NCI-H345 treated with DMSO at 0.1 percent for 48 hours (cell line): ENCODE measurements at regions not wholly inside any gene's neighbourhood (a gene's known extent, or its start where the extent isn't known, plus 50 kb on each side); places are given as distances from the start of the nearest gene placed in this dataset.

Source experiments
- DNase-seq: peaks from one replicate; lab custom pipeline; 2025; ENCODE audit not compliant: unreplicated experiment; lab: John Stamatoyannopoulos, UW

DNA sequence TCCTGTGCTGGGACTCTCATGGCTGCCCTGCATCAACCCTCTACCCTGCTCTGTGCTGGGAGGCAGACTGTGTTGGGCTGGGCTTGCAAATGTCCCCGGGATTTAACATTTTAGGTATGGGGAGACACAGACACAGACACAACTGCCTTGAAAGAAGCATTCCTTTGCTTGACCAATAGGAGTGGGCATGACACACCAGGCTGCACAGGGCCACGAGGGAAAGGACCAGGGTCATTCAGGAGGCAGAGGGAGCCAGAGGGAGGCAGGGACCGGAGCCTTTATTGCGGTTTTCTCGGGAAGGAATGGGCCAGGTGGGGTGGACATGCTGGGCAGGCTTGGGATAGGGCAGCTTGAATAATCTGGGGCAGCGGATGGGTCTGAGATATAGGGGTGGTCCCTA lies 238.7 kb upstream of the COPS8 start:
- no peak for DNase-seq

DNA sequence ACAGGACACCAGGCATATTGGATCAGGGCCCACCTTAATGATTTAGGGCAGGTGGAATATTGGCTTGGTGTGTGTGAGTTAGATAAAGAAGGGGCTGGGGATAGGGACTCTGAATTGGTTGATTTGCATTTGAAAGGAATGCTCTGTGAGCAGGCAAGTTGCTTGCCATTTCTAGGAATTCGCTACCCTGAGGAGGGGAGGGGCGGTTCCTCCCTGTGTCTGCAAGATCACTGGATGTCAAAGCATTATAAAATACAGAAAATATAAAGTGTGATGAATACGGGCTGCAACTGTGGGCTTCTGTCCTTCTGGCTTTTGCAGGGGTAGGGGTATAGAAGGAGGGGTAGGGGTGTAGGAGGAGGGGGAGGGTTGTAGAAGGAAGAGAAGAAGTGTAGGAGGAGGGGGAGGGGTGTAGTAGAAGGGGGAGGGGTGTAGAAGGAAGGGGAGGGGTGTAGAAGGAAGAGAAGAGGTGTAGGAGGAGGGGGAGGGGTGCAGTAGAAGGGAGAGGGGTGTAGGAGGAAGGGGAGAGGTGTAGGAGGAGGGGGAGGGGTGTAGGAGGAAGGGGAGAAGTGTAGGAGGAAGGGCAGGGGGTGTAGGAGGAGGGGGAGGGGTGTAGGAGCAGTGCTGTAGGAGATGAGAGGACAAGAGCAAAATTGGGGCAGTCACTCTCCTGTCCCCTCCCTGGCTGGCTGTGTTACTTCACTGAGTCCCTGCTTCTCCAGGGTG lies 238.0 kb upstream of the COPS8 start:
- no peak for DNase-seq

DNA sequence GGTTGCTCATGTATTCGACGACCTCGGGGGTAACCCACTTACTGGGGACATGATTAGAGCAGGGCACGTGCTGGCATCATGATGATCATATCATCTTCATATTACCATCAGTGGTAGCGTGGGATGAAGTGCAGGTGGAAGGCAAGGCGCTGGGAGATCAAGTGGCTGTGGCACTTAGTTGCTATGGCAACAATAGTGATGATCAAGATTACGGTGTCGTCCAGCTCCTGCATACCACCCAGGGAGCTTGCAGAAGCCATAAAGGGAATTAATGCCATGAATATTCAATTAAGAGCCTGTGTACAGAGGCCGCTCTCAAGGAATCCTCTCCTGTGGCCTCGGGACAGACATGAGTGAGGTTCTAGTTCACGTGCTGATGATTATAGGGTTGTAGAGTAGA lies 237.2 kb upstream of the COPS8 start:
- DNase-seq, result no peak

DNA sequence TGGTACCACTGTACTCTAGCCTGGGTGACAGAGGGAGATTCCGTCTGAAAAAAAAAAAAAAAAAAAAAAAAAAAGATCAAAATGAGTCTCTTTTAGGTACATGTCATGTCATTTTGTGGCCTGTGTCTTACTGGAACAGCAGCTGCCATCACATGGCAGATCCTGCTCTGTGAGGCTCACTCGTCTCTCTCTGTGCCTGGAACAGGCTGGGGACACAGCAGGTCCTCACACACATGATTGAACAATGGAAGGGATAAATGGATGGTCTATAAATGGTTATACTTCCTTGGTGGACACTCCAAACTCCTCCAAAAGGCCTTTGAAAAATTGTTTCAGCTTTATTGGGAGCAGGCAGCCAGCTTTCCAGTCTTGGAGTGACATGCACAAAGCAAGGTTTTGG lies 236.2 kb upstream of the COPS8 start:
- no peak for DNase-seq

DNA sequence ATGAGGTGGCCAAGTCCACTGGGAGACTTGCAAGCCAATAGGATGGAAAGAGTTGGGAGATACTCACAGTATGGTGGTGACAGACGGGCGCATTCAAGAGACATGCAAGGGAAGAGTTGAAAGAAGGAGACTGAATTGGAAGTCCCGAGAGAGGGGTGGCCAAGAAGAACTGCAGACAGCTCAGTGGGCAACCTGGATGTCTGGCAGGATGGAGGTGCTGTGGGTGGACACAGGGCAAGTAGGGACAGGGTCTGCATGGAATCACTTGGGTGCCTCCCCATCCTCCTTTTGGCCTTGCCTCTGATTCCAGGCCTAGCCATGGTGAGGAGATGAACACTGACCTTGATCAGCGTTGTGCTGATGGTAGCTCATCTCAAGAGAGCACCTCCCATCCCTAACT lies 235.7 kb upstream of the COPS8 start:
- no peak for DNase-seq

DNA sequence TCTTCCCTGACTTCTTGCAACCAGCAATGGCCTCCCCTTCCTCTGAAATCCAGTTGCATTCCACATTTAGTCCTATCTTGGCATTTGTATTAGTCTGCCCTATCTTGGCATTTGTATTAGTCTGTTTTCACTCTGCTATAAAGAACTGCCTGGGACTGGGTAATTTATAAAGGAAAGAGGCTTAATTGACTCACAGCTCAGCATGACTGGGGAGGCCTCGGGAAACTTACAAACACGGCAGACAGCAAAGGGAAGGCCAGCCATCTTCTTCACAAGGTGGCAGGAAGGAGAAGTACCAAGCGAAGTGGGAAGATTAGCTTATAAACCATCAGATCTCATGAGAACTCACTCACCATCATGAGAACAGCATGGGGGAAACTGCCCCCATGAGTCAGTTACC lies 234.5 kb upstream of the COPS8 start:
- DNase-seq, result no peak

DNA sequence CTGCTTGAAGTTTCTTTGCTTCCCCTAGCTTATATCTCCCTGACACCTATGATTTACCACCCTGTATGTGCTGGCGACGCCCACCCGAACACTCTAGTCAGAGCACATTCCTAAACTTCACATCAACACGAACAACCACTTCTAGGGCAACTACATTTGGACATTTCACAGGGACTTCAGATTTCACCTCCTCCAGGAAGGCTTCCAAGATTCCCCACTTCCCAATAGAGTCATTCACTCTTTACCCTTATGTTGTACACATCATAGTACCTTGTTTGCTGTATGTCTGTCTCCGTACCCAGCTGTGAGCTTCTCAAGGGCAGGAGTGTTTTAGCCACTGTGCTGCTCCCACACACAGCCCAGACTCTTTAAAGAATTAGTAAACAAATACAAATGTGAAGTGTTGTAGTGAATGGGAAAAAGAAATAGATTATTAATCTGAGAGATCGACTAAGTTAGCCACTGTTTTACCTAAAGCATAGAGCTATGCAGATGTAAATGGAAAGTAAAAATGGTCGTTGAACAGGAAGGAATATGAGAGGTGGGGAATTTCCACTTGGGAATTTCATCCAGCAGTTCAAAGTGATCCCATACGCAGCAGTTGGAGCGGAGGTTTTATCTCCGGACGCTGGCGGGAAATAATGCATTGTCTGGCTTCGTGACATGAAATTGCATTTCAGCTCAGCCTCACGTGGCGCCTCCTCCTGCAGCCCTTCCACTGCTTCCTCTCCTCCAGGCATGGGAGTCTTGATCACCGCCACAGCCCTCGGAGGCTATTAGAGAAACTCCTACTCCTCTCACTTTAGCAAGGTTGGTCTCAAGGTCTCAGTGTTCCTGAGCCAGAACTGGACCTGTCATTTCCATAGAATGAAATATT lies 233.4 kb upstream of the COPS8 start:
- DNase-seq, result no peak

DNA sequence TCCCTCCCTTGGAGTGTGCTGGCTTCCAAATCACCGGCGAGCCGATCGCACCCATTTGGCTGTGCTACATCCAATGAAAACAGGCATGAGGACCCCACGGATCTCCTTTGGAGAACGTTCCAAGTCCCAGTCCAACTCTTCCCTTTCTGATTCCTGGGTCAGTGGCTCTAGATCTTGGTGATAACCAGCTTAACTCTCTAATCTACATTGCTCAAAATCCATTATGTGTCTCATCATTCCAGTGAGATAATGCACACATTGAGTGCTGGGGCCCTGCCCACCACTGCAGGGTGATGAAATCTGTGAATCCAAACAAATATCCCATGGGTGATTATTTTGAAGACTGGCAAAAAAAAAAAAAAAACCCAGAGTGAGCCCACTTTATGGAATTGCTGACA lies 232.7 kb upstream of the COPS8 start:
- DNase-seq, result no peak

DNA sequence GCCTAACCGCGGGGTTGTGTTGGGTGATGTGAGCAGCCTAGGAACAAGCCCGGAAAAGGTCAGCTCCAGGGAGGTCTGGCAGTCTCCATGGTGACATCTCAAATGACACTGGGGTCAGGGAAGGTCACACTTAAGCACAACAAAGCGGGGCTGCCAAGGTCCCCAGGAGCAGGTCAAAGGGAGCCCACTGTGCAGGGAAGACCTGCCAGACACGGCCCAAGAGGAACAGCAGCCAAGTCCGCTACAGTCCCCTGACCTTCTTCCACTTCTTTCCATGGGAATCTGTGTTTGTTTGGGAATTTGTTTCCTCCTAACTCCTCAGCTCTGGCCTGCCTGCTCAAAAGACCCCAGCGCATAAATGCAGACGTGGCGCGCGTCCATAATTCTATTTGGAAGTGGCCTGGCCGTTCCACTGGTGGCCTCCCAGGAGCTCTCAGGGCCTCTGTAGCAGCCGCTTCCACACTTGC lies 232.1 kb upstream of the COPS8 start:
- no peak for DNase-seq

DNA sequence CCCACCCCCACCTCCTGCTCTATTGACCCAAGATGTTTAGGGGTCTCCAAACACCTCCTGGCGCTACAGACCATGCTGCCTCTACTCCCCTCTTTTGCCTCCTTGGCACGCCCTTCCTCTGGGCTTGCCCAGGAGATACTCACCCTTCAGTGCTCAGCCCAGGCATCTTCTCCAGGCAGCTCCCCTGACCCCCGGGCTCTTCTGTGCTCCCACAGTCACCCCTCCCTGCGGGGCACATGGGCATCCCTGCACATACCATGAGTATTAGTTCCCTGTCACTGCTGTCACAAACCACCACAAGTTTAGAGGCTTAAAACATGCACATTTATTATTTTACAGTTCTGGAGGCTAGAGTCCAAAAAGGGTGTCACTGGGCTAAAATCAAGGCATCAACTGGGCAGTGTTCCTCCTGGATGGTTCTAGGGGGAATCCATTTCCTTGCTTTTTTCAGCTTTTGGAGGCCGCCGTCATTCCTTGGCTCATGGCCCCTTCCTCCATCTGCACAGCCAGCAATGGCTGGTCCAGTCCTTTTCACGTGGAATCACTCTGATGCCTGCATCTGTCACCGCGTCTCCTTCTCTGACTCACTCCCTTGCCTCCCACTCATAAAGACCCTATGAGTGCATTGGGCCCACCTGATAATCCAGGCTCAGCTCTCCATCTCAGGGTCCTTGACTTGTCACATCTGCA lies 230.4 kb upstream of the COPS8 start:
- DNase-seq, result no peak

DNA sequence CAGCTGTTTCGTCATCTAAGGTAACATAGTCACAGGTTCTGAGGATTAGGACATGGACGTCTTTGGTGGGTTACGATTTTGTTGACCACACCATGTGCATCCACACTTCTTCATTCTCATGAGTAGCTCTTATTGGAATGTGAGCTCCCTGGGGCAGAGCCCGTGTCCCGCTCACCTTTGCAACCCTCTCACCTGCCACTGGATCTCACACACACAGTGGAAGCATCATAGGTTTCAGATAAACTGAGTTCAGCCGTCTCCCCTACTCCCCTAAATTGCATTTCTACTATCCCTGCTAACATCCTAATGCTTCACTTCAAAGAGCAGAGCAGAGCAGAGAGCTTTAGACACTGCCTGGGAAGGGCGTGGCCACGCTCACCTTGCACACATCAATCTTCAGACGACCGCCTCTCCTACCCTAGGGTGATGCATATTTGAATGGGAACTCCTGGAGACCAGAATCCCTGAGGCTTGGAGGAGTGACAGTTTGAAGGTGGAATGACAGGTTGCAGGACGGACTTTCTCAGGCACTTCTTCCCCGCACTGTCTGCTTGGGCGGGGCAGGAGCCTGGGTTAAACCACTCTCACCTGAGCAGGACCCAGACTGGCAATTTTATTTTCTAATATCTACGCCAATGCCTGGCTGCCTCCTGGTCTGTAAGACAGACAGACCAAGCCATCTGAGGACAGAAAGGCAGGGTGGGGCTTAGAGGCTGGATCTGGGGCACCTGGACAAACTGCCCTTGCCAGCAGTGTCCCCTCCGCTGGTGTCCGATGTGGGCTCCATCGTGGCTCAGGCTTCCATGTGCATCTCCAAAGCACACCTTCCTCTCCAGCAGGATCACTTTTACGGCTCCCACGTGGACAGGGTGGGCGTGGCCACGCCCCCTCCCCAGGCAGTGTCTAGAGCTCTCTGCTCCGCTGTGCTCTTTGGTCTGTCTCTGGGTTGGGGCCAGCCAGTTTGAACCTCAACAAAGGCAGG lies 229.5 kb upstream of the COPS8 start:
- DNase-seq, result no peak

DNA sequence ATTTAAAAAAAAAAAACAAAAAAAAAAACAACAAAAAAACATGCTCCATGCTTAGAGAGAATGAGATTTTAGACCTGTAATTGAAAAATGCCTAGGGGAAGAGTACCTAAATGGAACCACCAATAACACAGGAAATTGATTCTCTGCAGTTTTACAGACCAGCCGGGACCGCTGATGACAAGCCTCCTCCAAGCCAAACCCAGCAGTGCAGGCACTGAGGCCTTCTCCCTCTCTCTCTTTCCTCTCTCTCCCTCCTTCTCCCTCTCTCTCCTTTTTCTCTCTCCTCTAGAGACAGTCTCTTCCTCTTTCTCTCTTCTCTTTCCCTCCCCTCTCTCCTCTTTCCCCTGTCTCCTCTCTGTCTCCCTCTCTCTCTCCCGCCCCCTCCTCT lies 228.8 kb upstream of the COPS8 start:
- DNase-seq, result no peak

DNA sequence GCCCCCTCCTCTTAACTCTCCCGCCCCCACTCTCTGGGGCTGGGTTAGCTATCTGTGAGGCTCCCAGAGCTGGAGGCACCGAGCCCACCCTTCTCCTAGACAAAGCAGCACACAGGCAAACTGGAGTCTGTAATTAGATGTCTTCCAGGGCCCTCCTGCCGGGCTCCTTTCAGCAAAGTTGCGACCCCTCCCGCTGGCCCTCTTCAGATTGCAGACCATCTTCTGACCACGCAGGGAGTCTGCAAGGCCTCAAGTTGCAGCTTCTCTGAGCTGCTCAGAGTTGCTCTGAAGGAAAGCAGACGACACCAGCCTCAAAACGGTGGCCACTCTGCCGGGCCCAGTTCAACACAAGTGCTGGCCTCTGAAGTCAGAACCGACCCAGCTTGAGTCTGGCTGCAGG lies 228.4 kb upstream of the COPS8 start:
- no peak for DNase-seq

DNA sequence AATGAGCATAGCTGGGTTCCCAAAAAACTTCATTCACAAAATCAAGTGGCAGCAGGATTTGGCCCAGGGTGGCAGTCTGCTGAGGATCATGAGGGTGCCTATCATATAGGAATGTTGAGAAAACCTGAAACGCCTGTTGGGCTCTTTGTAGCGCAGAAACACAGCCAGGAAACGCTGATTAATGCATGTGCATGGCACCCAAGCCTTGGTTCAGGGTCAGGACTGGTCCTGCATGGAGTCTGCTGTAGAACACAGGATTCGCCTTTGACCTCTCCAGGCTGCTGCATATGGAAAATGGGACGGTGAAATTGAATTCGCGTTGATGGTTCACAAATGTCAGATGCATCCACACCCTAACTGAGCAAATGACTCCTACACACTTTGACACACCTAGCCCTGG lies 227.9 kb upstream of the COPS8 start:
- no peak for DNase-seq

DNA sequence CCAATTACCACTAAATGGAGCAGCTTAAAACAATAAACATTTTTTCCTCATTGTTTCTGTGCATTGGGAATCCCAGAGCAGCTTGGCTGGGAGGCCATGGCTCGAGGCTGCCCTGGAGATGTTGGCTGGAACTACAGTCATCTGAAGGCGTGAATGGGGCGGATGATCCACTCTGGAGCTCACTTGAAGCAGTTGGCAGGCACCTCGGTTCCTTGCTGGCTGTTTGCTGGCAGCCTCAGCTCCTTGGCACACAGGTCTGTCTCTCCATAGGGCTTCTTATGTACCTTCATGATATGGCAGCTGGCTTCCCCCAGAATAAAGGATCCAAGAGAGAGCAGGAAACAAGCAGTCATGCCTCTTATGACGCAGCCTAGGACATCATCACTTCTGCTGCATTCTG lies 227.0 kb upstream of the COPS8 start:
- DNase-seq, result no peak

DNA sequence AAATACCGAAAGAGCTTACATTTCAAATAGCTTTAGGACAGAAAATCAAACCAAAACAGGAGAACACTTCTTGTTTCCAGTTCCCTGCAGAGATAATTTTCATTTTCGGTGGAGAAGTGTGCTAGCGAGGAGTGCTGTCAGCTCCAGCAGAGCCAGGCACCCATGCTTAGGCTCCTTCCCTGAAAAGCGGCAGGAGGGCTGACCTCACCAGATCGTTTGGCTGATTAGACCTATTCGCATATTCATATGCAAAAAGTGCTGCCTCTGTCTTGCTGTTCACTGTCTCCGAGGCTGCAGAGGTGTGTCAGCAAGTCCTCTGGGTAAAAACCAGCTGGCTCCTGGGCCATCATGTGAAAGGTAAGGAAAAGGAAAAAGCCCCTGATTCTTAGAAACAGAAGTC lies 225.8 kb upstream of the COPS8 start:
- no peak for DNase-seq

DNA sequence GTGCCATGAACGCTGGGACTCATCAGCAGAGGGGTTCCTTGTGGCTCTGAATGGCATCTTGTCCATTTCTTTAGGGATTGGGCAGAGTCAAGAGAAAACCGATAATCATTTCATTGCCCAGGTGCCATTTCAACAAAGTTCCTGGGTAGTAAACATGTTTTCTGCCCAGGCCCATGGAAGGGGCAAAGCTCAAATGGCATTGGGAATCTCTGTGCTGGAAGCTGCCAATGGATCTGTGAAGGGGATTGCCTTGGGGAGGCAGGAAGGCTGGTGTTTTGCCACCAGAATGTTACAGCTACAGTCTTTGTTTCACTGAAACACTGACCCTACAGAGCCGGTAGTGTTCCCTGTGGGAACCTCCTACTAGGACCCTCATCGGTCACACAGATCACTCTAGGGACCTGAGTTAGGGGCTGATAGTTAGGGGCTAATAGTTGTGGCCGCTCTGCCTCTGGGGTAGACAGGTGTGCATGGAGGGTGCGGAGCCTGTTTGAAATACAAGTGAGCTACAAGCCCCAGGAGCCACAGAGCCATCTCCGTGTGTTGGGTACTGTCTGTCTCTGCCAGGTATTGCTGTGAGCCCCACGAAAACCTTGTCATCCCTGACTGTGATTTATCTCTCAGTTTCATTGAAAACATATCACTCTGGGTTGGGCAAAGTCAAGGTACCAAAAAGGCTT lies 224.4 kb upstream of the COPS8 start:
- no peak for DNase-seq

DNA sequence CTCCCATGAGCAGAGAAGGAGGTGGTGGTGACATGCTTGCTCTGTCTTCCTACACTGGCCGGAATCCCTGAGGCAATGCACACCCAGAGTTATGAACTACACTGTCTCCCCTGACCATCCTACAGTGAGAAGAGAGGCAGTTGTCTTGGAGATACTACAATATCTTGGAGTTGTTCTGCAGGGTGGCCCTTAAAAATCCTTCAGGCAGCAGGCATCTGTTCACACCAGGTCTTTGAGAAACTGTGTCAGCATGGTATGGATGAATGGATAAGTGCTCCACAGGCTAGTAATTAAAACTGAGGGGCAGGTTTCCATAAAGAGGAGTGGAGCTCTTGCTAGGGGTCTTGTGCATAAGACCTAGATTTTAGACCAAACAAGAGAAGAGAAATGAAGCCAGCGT lies 223.7 kb upstream of the COPS8 start:
- no peak for DNase-seq

DNA sequence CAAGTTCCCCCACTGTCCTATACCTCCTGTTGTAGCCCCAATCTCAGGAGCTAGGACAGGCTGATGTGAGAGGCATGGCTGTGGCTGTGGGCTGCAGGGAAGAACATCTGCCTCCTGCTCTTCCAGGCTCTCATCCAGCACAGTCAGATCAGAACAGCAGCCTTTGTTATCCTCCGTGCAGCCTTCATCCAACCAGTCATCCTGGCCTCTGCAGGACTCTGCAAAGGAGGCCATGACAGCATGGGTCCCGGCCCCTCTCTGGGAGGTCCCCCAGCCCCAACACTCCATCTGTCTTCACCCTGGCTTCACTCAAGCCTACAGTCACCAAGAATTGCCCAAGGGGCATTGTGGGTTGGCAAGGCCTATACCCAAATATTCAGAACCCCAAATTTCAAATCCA lies 223.2 kb upstream of the COPS8 start:
- DNase-seq, result no peak
